Spleen (tissue), 7 donors: ENCODE measurements at regions not wholly inside any gene's neighbourhood (a gene's known extent, or its start where the extent isn't known, plus 50 kb on each side); places are given as distances from the start of the nearest gene placed in this dataset.

Experiments
- CTCF ChIP-seq, 11 experiments: fragments of 200-600 bp in 7 of 11; fragments of 450-650 bp in 4 of 11; sonication (generic) in 4 of 11; IDR thresholded peaks in 8 of 11; conservative IDR thresholded peaks in 3 of 11; 1 replicate in 7 of 11; 2 replicates in 4 of 11; pipeline versions ENCODE4 v1.4.0 to v1.8.0; 2016 to 2021; ENCODE audit warnings: antibody characterized with exemption in 11 of 11, inconsistent platforms in 4 of 11, mild to moderate bottlenecking in 1 of 11
- POLR2A ChIP-seq, 3 donors: fragments of 450-650 bp; IDR thresholded peaks; one replicate each; pipeline ENCODE4 v1.5.1; 2017; ENCODE audit warnings: antibody characterized with exemption in 3 of 3, mild to moderate bottlenecking in 1 of 3
- donor health status: DM: no; HTN: no; CAD: no; lungs with moderate emphysema.
- donor health status: DM: no; HTN: no; CAD: no.
- donor health status: DM: no; HTN: no; CAD: no.

DNA sequence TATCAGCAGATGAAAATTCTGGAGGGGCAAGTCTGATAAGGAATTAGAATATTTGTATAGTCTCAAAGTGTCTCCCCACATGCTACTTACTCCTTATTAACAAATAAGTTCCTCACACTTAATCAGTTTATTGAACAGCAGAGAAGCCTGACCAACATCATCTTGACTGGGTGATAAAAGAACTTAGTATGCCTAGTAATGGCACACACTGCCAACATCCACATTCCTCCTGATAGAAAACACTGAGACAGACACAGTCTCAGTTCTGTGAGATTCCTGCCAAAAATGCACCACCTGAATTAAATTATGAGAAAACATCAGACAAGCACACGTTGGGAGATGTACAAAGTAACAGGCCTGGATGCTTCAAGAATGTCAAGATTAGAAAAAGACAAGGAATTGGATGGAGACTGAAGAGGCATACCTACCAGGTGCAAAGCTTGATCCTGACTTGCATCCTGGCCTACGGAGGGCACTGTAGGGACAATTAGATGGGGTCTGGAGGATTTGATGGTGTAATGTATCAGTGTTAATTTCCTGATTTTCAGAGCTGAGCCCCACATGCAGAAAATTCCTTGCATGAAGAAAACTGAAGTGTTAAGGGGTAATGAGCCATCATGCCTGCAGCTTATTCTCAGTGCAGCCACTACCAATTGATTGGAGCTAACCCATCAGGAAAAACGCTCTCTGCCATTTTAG is 200.4 kb upstream of the SH3BP4 start:
- no peak for TF ChIP-seq CTCF (IDR thresholded peaks at IDR 0.05 in 8 of 11, conservative IDR thresholded peaks at IDR 0.05 in 3 of 11)
- TF ChIP-seq POLR2A (IDR thresholded peaks at IDR 0.05), result no peak
